ENCODE measurements at regions not wholly inside any gene's neighbourhood (a gene's known extent, or its start where the extent isn't known, plus 50 kb on each side); places are given as distances from the start of the nearest gene placed in this dataset.

DNA sequence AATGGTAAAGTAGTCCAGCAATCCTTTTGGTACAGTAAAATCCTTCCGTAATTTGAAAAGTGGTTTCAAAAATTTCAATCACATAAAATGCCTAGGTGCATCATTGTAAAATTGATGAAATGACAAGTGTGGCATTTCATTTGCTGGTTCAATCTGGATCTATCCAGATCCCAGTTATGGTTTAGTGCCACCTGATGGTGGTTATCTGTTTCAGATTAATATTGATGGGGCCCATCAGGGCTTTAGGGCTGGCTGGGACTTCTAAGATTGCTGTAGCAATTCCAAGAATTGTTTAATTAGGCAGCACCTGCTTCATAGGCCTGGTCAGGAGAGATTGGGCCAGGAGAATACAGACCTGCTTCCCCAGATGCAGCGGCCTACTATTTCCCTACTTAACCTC lies 55.5 kb upstream of the PIK3C3 start:
- no peak for ATAC-seq
- CTCF ChIA-PET = interaction anchor here (1.7 to 1.9 kb wide), 2 partner anchors 9 to 25 kb away, joined by 3 to 10 read pairs; no protein-coding TSS in a partner anchor

More for the DNA sequence above, 55.5 kb upstream of the PIK3C3 start:
- no peaks in the 10 kb centered on the region for H3K79me2 ChIP-seq (ENCODE audit: control insufficient read depth, insufficient read depth, low read length)
- H3K9ac ChIP-seq (ENCODE audit: control insufficient read depth, insufficient read depth, low read length) = no peak overlapping the region
- in situ Hi-C loops (cut with MboI) (no loop called here), intact Hi-C loops (cut with micrococcal nuclease; ENCODE audit: unreplicated experiment) (no loop called here)
- WGBS (ENCODE audit: insufficient coverage, insufficient replicate concordance, low lambda C conversion rate, missing lambda C conversion rate) = 42% methylated on average over 2 of the region's 2 CpGs
- POLR2A ChIA-PET = no interaction called here
- no peaks in the 10 kb centered on the region for H4K20me1 ChIP-seq (ENCODE audit: control insufficient read depth, insufficient read depth)
- SMC1A ChIA-PET (ENCODE audit: uncharacterized antibody, unreplicated experiment) = interaction anchor here (0.7 to 2.1 kb wide), 3 partner anchors 9 to 43 kb away, joined by 3 to 5 read pairs (median 3); no protein-coding TSS in a partner anchor
- no peaks in the 10 kb centered on the region for H3K36me3 ChIP-seq (ENCODE audit: control insufficient read depth in 2 of 2, insufficient read depth in 2 of 2, low read length in 1 of 2)
- RAD21 ChIA-PET (ENCODE audit: unreplicated experiment) = no interaction called here
- H3K9me3 ChIP-seq (replicated peaks; ENCODE audit: control insufficient read depth, insufficient read depth, low read length) = no peaks in the 10 kb centered on the region; the same call in 2 of the 3 replicates
- no peaks in the 10 kb centered on the region for H3K4me1 ChIP-seq (ENCODE audit: control insufficient read depth, insufficient read depth, low read length)
- no TSS peak for BruUV-seq (replicated peaks)
- no peak overlapping the region for H2AFZ ChIP-seq (ENCODE audit: control insufficient read depth, low read depth, low read length)
- TF ChIP-seq NR2C1 (IDR thresholded peaks at IDR 0.05) (no peak), RAD21 (IDR thresholded peaks at IDR 0.05; ENCODE audit: insufficient read depth, low read depth, low read length) (0 out of 2 replicates have a peak, but pooled peaks have one; percentile 8), ZBTB40 (IDR thresholded peaks at IDR 0.05; ENCODE audit: borderline replicate concordance) (no peak), MYB (IDR thresholded peaks at IDR 0.05; ENCODE audit: borderline replicate concordance, low read depth, low read length) (no peak), ZNF622 (IDR thresholded peaks at IDR 0.05) (no peak), KAT2A (conservative IDR thresholded peaks at IDR 0.05; ENCODE audit: control insufficient read depth, low read depth, low read length) (no peak), EGR1 (IDR thresholded peaks at IDR 0.05; ENCODE audit: borderline replicate concordance in 1 of 2, low read depth in 2 of 2, low read length in 2 of 2) (no peak), RUNX3 (IDR thresholded peaks at IDR 0.05; ENCODE audit: low read length) (no peak)
- TF ChIP-seq, protein P1, sequence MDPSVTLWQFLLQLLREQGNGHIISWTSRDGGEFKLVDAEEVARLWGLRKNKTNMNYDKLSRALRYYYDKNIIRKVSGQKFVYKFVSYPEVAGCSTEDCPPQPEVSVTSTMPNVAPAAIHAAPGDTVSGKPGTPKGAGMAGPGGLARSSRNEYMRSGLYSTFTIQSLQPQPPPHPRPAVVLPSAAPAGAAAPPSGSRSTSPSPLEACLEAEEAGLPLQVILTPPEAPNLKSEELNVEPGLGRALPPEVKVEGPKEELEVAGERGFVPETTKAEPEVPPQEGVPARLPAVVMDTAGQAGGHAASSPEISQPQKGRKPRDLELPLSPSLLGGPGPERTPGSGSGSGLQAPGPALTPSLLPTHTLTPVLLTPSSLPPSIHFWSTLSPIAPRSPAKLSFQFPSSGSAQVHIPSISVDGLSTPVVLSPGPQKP (IDR thresholded peaks at IDR 0.05; ENCODE audit: low read depth, low read length) = no peak
- H3K4me3 ChIP-seq = no peak overlapping the region
- FAIRE-seq (no peak), DNase-seq (ENCODE audit: low read depth, low spot score) (no peak)
- H3K4me2 ChIP-seq (ENCODE audit: control insufficient read depth, insufficient read depth) = no peak overlapping the region
- no peaks in the 10 kb centered on the region for H3K27me3 ChIP-seq (replicated peaks in 1 of 2; ENCODE audit: control insufficient read depth in 2 of 2, insufficient read depth in 2 of 2, low read length in 1 of 2)
- H3K27ac ChIP-seq (ENCODE audit: control insufficient read depth, insufficient read depth) = no peak overlapping the region

All from GM12878 (cell line).